Neural progenitor cell (in vitro differentiated cells): ENCODE measurements at regions not wholly inside any gene's neighbourhood (a gene's known extent, or its start where the extent isn't known, plus 50 kb on each side); places are given as distances from the start of the nearest gene placed in this dataset.

Source experiments
- DNase-seq: peaks from one replicate; pipeline ENCODE4 v3.0.0-alpha.2; 2016; ENCODE audit warnings: low spot score
- H2AFZ ChIP-seq: fragments of 200-600 bp; sonication (generic); replicated peaks from 2 replicates; pipeline ENCODE4 v1.6.1; 2016; ENCODE audit warnings: antibody characterized with exemption
- H3F3A ChIP-seq: fragments of 200-600 bp; sonication (generic); 2 replicates; pipeline ENCODE4 v1.6.1; 2016; ENCODE audit warnings: antibody characterized with exemption, low read depth
- H3K27ac ChIP-seq: fragments of 200-600 bp; sonication (generic); 2 replicates; pipeline ENCODE4 v1.5.1; 2016; ENCODE audit warnings: mild to moderate bottlenecking
- H3K27me3 ChIP-seq: fragments of 200-600 bp; sonication (generic); 2 replicates; pipeline ENCODE4 v1.6.1; 2016; ENCODE audit warnings: mild to moderate bottlenecking, moderate library complexity
- H3K36me3 ChIP-seq: fragments of 200-600 bp; sonication (generic); 2 replicates; pipeline ENCODE4 v1.5.1; 2016
- H3K4me1 ChIP-seq: fragments of 200-600 bp; sonication (generic); 2 replicates; pipeline ENCODE4 v1.6.1; 2016; ENCODE audit warnings: mixed run types
- H3K4me2 ChIP-seq: fragments of 200-600 bp; sonication (generic); 2 replicates; pipeline ENCODE4 v1.6.1; 2016
- H3K4me3 ChIP-seq: fragments of 200-600 bp; sonication (generic); 2 replicates; pipeline ENCODE4 v1.5.1; 2016
- H3K79me2 ChIP-seq: fragments of 200-600 bp; sonication (generic); 2 replicates; pipeline ENCODE4 v1.6.1; 2016; ENCODE audit warnings: low read depth
- H3K9ac ChIP-seq: fragments of 200-600 bp; sonication (generic); 2 replicates; pipeline ENCODE4 v1.6.1; 2016
- H3K9me3 ChIP-seq: fragments of 200-600 bp; sonication (generic); 2 replicates; pipeline ENCODE4 v1.5.1; 2016; ENCODE audit warnings: low read depth
- H4K20me1 ChIP-seq: fragments of 200-600 bp; sonication (generic); 2 replicates; pipeline ENCODE4 v1.6.1; 2016; ENCODE audit warnings: low read depth
- H3K27ac Mint-ChIP-seq: 3 replicates; pipeline ENCODE4 v1.8.0; 2021; ENCODE audit warnings: mixed read lengths
- H3K27me3 Mint-ChIP-seq: 2 replicates; pipeline ENCODE4 v1.8.0; 2022; ENCODE audit warnings: low read depth, mild to moderate bottlenecking, inconsistent platforms, moderate library complexity, mixed read lengths; ENCODE audit not compliant: insufficient read depth
- H3K36me3 Mint-ChIP-seq: 3 replicates; pipeline ENCODE4 v1.8.0; 2021; ENCODE audit warnings: mixed read lengths
- H3K4me1 Mint-ChIP-seq: 3 replicates; pipeline ENCODE4 v1.8.0; 2021; ENCODE audit warnings: mixed read lengths
- H3K4me3 Mint-ChIP-seq: 3 replicates; pipeline ENCODE4 v1.8.0; 2021; ENCODE audit warnings: mild to moderate bottlenecking, moderate library complexity, mixed read lengths
- H3K9me3 Mint-ChIP-seq: 3 replicates; pipeline ENCODE4 v1.8.0; 2020; ENCODE audit warnings: mixed read lengths
- CTCF ChIP-seq: fragments of 200-600 bp; sonication (generic); IDR thresholded peaks from 2 replicates; pipeline ENCODE4 v1.5.1; 2017; ENCODE audit warnings: antibody characterized with exemption, mild to moderate bottlenecking
- EZH2 ChIP-seq: fragments of 200-600 bp; sonication (generic); IDR thresholded peaks from 2 replicates; pipeline ENCODE4 v1.6.1; 2017; ENCODE audit warnings: antibody characterized with exemption, mild to moderate bottlenecking, moderate library complexity
- EZH2phosphoT487 ChIP-seq: fragments of 200-600 bp; sonication (generic); IDR thresholded peaks from 2 replicates; pipeline ENCODE4 v1.6.1; 2017; ENCODE audit warnings: antibody characterized with exemption

- Histone ChIP-seq H3K9ac (no peak overlapping the region), H3K4me3 (no peak overlapping the region), H3K79me2 (no peaks in the 10 kb centered on the region), H4K20me1 (no peaks in the 10 kb centered on the region), H3K36me3 (no peaks in the 10 kb centered on the region), H3K27me3 (no peaks in the 10 kb centered on the region), H2AFZ (no peak overlapping the region), H3K4me2 (no peak overlapping the region), H3K27ac (no peak overlapping the region), H3K4me1 (no peaks in the 10 kb centered on the region), H3F3A (no peaks in the 10 kb centered on the region), H3K9me3 (no peaks in the 10 kb centered on the region)
- no peak for DNase-seq
- Mint-ChIP-seq H3K9me3 (peaks cover 2% of the 10 kb centered on the region), H3K4me3 (no peak overlapping the region), H3K4me1 (peaks cover 11% of the 10 kb centered on the region), H3K27me3 (peaks cover 5% of the 10 kb centered on the region), H3K36me3 (no peaks in the 10 kb centered on the region), H3K27ac (no peak overlapping the region)
- TF ChIP-seq CTCF: no peak
- no peak for TF ChIP-seq EZH2
- TF ChIP-seq EZH2phosphoT487: no peak
These were observed 122.9 kb downstream of the NUF2 start for GRCh38 chr1:163444665-163445064.

GRCh38 chr1:163450986-163451385, 129.2 kb downstream of the NUF2 start:
- H3K36me3 ChIP-seq: no peaks in the 10 kb centered on the region
- DNase-seq: no peak
- H3F3A ChIP-seq: no peaks in the 10 kb centered on the region
- no peak overlapping the region for H3K9ac ChIP-seq
- no peaks in the 10 kb centered on the region for H3K4me1 Mint-ChIP-seq
- no peaks in the 10 kb centered on the region for H3K4me1 ChIP-seq
- peaks cover 2% of the 10 kb centered on the region for H3K9me3 Mint-ChIP-seq
- H2AFZ ChIP-seq: no peak overlapping the region
- no peak overlapping the region for H3K4me3 Mint-ChIP-seq
- TF ChIP-seq EZH2phosphoT487 (no peak), CTCF (no peak), EZH2 (no peak)
- H3K9me3 ChIP-seq: no peaks in the 10 kb centered on the region
- H3K4me2 ChIP-seq: no peak overlapping the region
- H3K27me3 Mint-ChIP-seq: peaks cover 2% of the 10 kb centered on the region
- H3K79me2 ChIP-seq: no peaks in the 10 kb centered on the region
- H3K27me3 ChIP-seq: no peaks in the 10 kb centered on the region
- no peak overlapping the region for H3K27ac Mint-ChIP-seq
- no peaks in the 10 kb centered on the region for H4K20me1 ChIP-seq
- H3K27ac ChIP-seq: no peak overlapping the region
- no peaks in the 10 kb centered on the region for H3K36me3 Mint-ChIP-seq
- no peak overlapping the region for H3K4me3 ChIP-seq

GRCh38 chr1:163459539-163459938, 137.8 kb downstream of the NUF2 start:
- Histone ChIP-seq H3K9ac (no peak overlapping the region), H4K20me1 (no peaks in the 10 kb centered on the region), H3K27me3 (no peaks in the 10 kb centered on the region), H3K79me2 (no peaks in the 10 kb centered on the region), H3K4me3 (no peak overlapping the region), H3F3A (no peaks in the 10 kb centered on the region), H3K36me3 (no peaks in the 10 kb centered on the region), H3K4me1 (no peaks in the 10 kb centered on the region), H2AFZ (no peak overlapping the region), H3K4me2 (no peak overlapping the region), H3K27ac (no peak overlapping the region), H3K9me3 (no peaks in the 10 kb centered on the region)
- TF ChIP-seq EZH2phosphoT487 (no peak), CTCF (no peak), EZH2 (no peak)
- peaks cover 9% of the 10 kb centered on the region for H3K4me1 Mint-ChIP-seq
- H3K27me3 Mint-ChIP-seq: no peaks in the 10 kb centered on the region
- no peak for DNase-seq
- no peaks in the 10 kb centered on the region for H3K9me3 Mint-ChIP-seq
- no peak overlapping the region for H3K27ac Mint-ChIP-seq
- H3K36me3 Mint-ChIP-seq: no peaks in the 10 kb centered on the region
- H3K4me3 Mint-ChIP-seq: no peak overlapping the region

GRCh38 chr1:163467289-163467688, 145.5 kb downstream of the NUF2 start:
- Histone ChIP-seq H3K27me3 (no peaks in the 10 kb centered on the region), H2AFZ (no peak overlapping the region), H3K4me1 (no peaks in the 10 kb centered on the region), H3K79me2 (no peaks in the 10 kb centered on the region), H4K20me1 (no peaks in the 10 kb centered on the region), H3K4me2 (no peak overlapping the region), H3K36me3 (no peaks in the 10 kb centered on the region), H3K27ac (no peak overlapping the region), H3K9ac (no peak overlapping the region), H3K9me3 (no peaks in the 10 kb centered on the region), H3F3A (no peaks in the 10 kb centered on the region), H3K4me3 (no peak overlapping the region)
- no peaks in the 10 kb centered on the region for H3K36me3 Mint-ChIP-seq
- no peak overlapping the region for H3K27ac Mint-ChIP-seq
- H3K9me3 Mint-ChIP-seq: no peaks in the 10 kb centered on the region
- TF ChIP-seq EZH2 (no peak), CTCF (no peak), EZH2phosphoT487 (no peak)
- no peak for DNase-seq
- no peaks in the 10 kb centered on the region for H3K4me1 Mint-ChIP-seq
- no peaks in the 10 kb centered on the region for H3K27me3 Mint-ChIP-seq
- no peak overlapping the region for H3K4me3 Mint-ChIP-seq
